H9 (cell line): ENCODE measurements at regions not wholly inside any gene's neighbourhood (a gene's known extent, or its start where the extent isn't known, plus 50 kb on each side); places are given as distances from the start of the nearest gene placed in this dataset.

Experiments
- DNase-seq: peaks from one replicate; pipeline ENCODE4 v3.0.0-alpha.2; 2017
- H2AFZ ChIP-seq: one replicate; pipeline ENCODE4 v1.6.1; 2013; ENCODE audit warnings: mild to moderate bottlenecking, low read length, control low read depth, moderate library complexity
- H2AK5ac ChIP-seq: 2 replicates; pipeline ENCODE4 v1.6.1; 2013; ENCODE audit warnings: low read length, control low read depth, mixed read lengths; ENCODE audit not compliant: insufficient read length
- H2BK120ac ChIP-seq: one replicate; pipeline ENCODE4 v1.6.1; 2013; ENCODE audit warnings: low read depth, mild to moderate bottlenecking, low read length, control low read depth, inconsistent platforms; ENCODE audit not compliant: poor library complexity, severe bottlenecking
- H2BK12ac ChIP-seq: 2 replicates; pipeline ENCODE4 v1.6.1; 2013; ENCODE audit warnings: low read length, control low read depth, mixed read lengths, low read depth; ENCODE audit not compliant: insufficient read length
- H2BK15ac ChIP-seq: 2 replicates; pipeline ENCODE4 v1.6.1; 2013; ENCODE audit warnings: low read depth, low read length, control low read depth
- H2BK20ac ChIP-seq: one replicate; pipeline ENCODE4 v1.6.1; 2013; ENCODE audit warnings: low read depth, mild to moderate bottlenecking, low read length, control low read depth, inconsistent platforms; ENCODE audit not compliant: poor library complexity, severe bottlenecking
- H2BK5ac ChIP-seq: 2 replicates; pipeline ENCODE4 v1.6.1; 2013; ENCODE audit warnings: low read length, control low read depth, mixed read lengths; ENCODE audit not compliant: insufficient read length
- H3K14ac ChIP-seq: 2 replicates; pipeline ENCODE4 v1.6.1; 2013; ENCODE audit warnings: low read length, control low read depth; ENCODE audit not compliant: insufficient read depth
- H3K18ac ChIP-seq: 2 replicates; pipeline ENCODE4 v1.6.1; 2013; ENCODE audit warnings: low read depth, mild to moderate bottlenecking, mixed read lengths, low read length, control low read depth; ENCODE audit not compliant: insufficient read length
- H3K23ac ChIP-seq: 2 replicates; pipeline ENCODE4 v1.6.1; 2013; ENCODE audit warnings: low read length, control low read depth, mixed read lengths, low read depth; ENCODE audit not compliant: insufficient read length
- H3K23me2 ChIP-seq: 2 replicates; pipeline ENCODE4 v1.6.1; 2013; ENCODE audit warnings: low read depth, mild to moderate bottlenecking, mixed read lengths, low read length, control low read depth; ENCODE audit not compliant: insufficient read length, poor library complexity, severe bottlenecking
- H3K27ac ChIP-seq: 2 replicates; pipeline ENCODE4 v1.5.1; 2013; ENCODE audit warnings: low read length, control low read depth, mixed read lengths, low read depth; ENCODE audit not compliant: insufficient read length
- H3K27me3 ChIP-seq: 2 replicates; pipeline ENCODE4 v1.6.1; 2013; ENCODE audit warnings: low read length, control low read depth, inconsistent platforms; ENCODE audit not compliant: insufficient read depth
- H3K4ac ChIP-seq: 2 replicates; pipeline ENCODE4 v1.6.1; 2013; ENCODE audit warnings: low read depth, mild to moderate bottlenecking, control low read depth, inconsistent platforms, low read length, moderate library complexity
- H3K4me1 ChIP-seq: 2 replicates; pipeline ENCODE4 v1.6.1; 2013; ENCODE audit warnings: low read length, control low read depth, inconsistent platforms; ENCODE audit not compliant: insufficient read depth
- H3K4me2 ChIP-seq: 2 replicates; pipeline ENCODE4 v1.6.1; 2013; ENCODE audit warnings: low read length, control low read depth, mixed read lengths; ENCODE audit not compliant: insufficient read length, insufficient read depth
- H3K56ac ChIP-seq: 2 replicates; pipeline ENCODE4 v1.6.1; 2013; ENCODE audit warnings: low read depth, mild to moderate bottlenecking, mixed read lengths, low read length, control low read depth; ENCODE audit not compliant: insufficient read length
- H3K79me1 ChIP-seq: 2 replicates; pipeline ENCODE4 v1.6.1; 2013; ENCODE audit warnings: low read depth, mild to moderate bottlenecking, moderate library complexity, low read length, control low read depth, inconsistent platforms; ENCODE audit not compliant: insufficient read depth, poor library complexity, severe bottlenecking
- H3K79me2 ChIP-seq: 2 replicates; pipeline ENCODE4 v1.6.1; 2013; ENCODE audit warnings: low read length, control low read depth, inconsistent platforms; ENCODE audit not compliant: insufficient read depth
- H3K9ac ChIP-seq: 2 replicates; pipeline ENCODE4 v1.6.1; 2013; ENCODE audit warnings: low read length, control low read depth, mixed read lengths; ENCODE audit not compliant: insufficient read length; ENCODE audit errors: extremely low read depth
- H3K9me3 ChIP-seq: one replicate; pipeline ENCODE4 v1.6.1; 2013; ENCODE audit warnings: low read depth, low read length, inconsistent platforms; ENCODE audit not compliant: control insufficient read depth
- H3T11ph ChIP-seq: one replicate; pipeline ENCODE4 v1.6.1; 2013; ENCODE audit warnings: mild to moderate bottlenecking, low read length, control low read depth, inconsistent platforms
- H4K20me1 ChIP-seq: one replicate; pipeline ENCODE4 v1.6.1; 2013; ENCODE audit not compliant: control insufficient read depth, insufficient read length, insufficient read depth
- H4K5ac ChIP-seq: 2 replicates; pipeline ENCODE4 v1.6.1; 2013; ENCODE audit warnings: low read depth, mild to moderate bottlenecking, mixed read lengths, low read length, control low read depth; ENCODE audit not compliant: insufficient read length
- H4K8ac ChIP-seq: replicated peaks from 2 replicates; pipeline ENCODE4 v1.6.1; 2013; ENCODE audit warnings: low read length, control low read depth, mixed read lengths, low read depth; ENCODE audit not compliant: insufficient read length
- H4K91ac ChIP-seq: 2 replicates; pipeline ENCODE4 v1.6.1; 2013; ENCODE audit warnings: low read depth, mild to moderate bottlenecking, moderate library complexity, mixed read lengths, low read length, control low read depth; ENCODE audit not compliant: insufficient read length
- H3K27ac Mint-ChIP-seq, 3 experiments: 2 replicates in 2 of 3; 3 replicates in 1 of 3; pipeline ENCODE4 v1.8.0; 2020 to 2021; ENCODE audit warnings: mixed read lengths in 3 of 3, mild to moderate bottlenecking in 1 of 3, moderate library complexity in 1 of 3
- H3K27me3 Mint-ChIP-seq: 2 replicates; pipeline ENCODE4 v1.8.0; 2021; ENCODE audit warnings: low read depth, mild to moderate bottlenecking, moderate library complexity, mixed read lengths
- H3K36me3 Mint-ChIP-seq, 3 experiments: 2 replicates in 2 of 3; 3 replicates in 1 of 3; pipeline ENCODE4 v1.8.0; 2020 to 2021; ENCODE audit warnings: low read depth in 3 of 3, mixed read lengths in 3 of 3; ENCODE audit not compliant: insufficient read depth in 1 of 3
- H3K4me1 Mint-ChIP-seq, 2 experiments: 2 replicates each; pipeline ENCODE4 v1.8.0; 2020; ENCODE audit warnings: mixed read lengths in 2 of 2
- H3K4me3 Mint-ChIP-seq, 2 experiments: 2 replicates in 1 of 2; 3 replicates in 1 of 2; pipeline ENCODE4 v1.8.0; 2020 to 2021; ENCODE audit warnings: mild to moderate bottlenecking in 2 of 2, mixed read lengths in 2 of 2, moderate library complexity in 1 of 2
- H3K9me3 Mint-ChIP-seq, 2 experiments: 2 replicates in 1 of 2; 3 replicates in 1 of 2; pipeline ENCODE4 v1.8.0; 2020; ENCODE audit warnings: mild to moderate bottlenecking in 2 of 2, mixed read lengths in 2 of 2, moderate library complexity in 1 of 2
- CTCF ChIP-seq: fragments of 200-600 bp; sonication (generic); conservative IDR thresholded peaks from 3 replicates; pipeline ENCODE4 v1.8.0; 2021; ENCODE audit warnings: antibody characterized with exemption, mild to moderate bottlenecking
- WGBS: extraction: QIAGEN DNeasy Blood & Tissue Kit; methylation state at CpG from one replicate; pipeline ENCODE4 v1.1.7; 2013; ENCODE audit warnings: missing lambda C conversion rate, low lambda C conversion rate, mixed read lengths; ENCODE audit not compliant: insufficient read length; ENCODE audit errors: extremely low coverage; 5-methylcytosine and 5-hydroxymethylcytosine counted together

- DNase-seq, result no peak
- no peak overlapping the region for H4K5ac ChIP-seq
- H3K14ac ChIP-seq, result no peak overlapping the region
- H3K23me2 ChIP-seq, result no peaks in the 10 kb centered on the region
- Mint-ChIP-seq H3K27me3 (no peaks in the 10 kb centered on the region), H3K36me3 (no peaks in the 10 kb centered on the region), H3K27ac (no peak overlapping the region), H3K4me3 (no peak overlapping the region), H3K4me1 (no peaks in the 10 kb centered on the region), H3K9me3 (no peaks in the 10 kb centered on the region)
- H3K4me2 ChIP-seq, result no peak overlapping the region
- no peak overlapping the region for H4K91ac ChIP-seq
- no peak overlapping the region for H3K4ac ChIP-seq
- H3K27ac ChIP-seq, result no peak overlapping the region
- H2BK12ac ChIP-seq, result no peak overlapping the region
- no peak overlapping the region for H3K18ac ChIP-seq
- no peak overlapping the region for H4K8ac ChIP-seq
- no CpG with 5 or more reads among the region's 1 CpG for WGBS
- H3K27me3 ChIP-seq, result no peaks in the 10 kb centered on the region
- no peak overlapping the region for H2BK5ac ChIP-seq
- no peak overlapping the region for H3K56ac ChIP-seq
- no peak overlapping the region for H2AFZ ChIP-seq
- H3T11ph ChIP-seq, result no peak overlapping the region
- no peaks in the 10 kb centered on the region for H3K9me3 ChIP-seq
- no peak overlapping the region for H3K9ac ChIP-seq
- no peak overlapping the region for H2BK15ac ChIP-seq
- no peaks in the 10 kb centered on the region for H3K79me2 ChIP-seq
- H3K79me1 ChIP-seq, result no peaks in the 10 kb centered on the region
- no peak overlapping the region for H2BK20ac ChIP-seq
- no peaks in the 10 kb centered on the region for H3K4me1 ChIP-seq
- no peaks in the 10 kb centered on the region for H4K20me1 ChIP-seq
- H2BK120ac ChIP-seq, result no peak overlapping the region
- no peak overlapping the region for H3K23ac ChIP-seq
- TF ChIP-seq CTCF, result no peak
- H2AK5ac ChIP-seq, result no peak overlapping the region
Measured at GRCh38 chr15:99857836-99858235, 124.6 kb upstream of the LYSMD4 start.
